Activated CD4-positive, alpha-beta memory T cell treated with anti-CD3 and anti-CD28 coated beads, Interleukin-2, amount 10 ng/mL, durations not matched to agents 7 days and 5 days (primary cell): ENCODE measurements at regions not wholly inside any gene's neighbourhood (a gene's known extent, or its start where the extent isn't known, plus 50 kb on each side); places are given as distances from the start of the nearest gene placed in this dataset.

Experiments used
- CTCF ChIA-PET: fragments of 350-600 bp; sonication (Branson Sonifier 250); formaldehyde crosslinking; loops from one replicate; lab custom pipeline; 2021; ENCODE audit warnings: antibody characterized with exemption, inconsistent platforms; lab: Charles Lee
- POLR2A ChIA-PET: fragments of 350-600 bp; sonication (Branson Sonifier 250); formaldehyde crosslinking; loops from one replicate; lab custom pipeline; 2021; ENCODE audit warnings: antibody characterized with exemption; lab: Charles Lee
- DNase-seq: peaks from one replicate; pipeline ENCODE4 v3.0.0-alpha.2; 2020
- H3K27ac Mint-ChIP-seq: one replicate; pipeline ENCODE4 v1.8.0; 2021; ENCODE audit warnings: mild to moderate bottlenecking, mixed read lengths
- H3K27me3 Mint-ChIP-seq: one replicate; pipeline ENCODE4 v1.8.0; 2021; ENCODE audit warnings: mixed read lengths
- H3K36me3 Mint-ChIP-seq: one replicate; pipeline ENCODE4 v1.8.0; 2021; ENCODE audit warnings: low read depth, mixed read lengths
- H3K4me1 Mint-ChIP-seq: one replicate; pipeline ENCODE4 v1.8.0; 2021; ENCODE audit warnings: mixed read lengths
- H3K4me3 Mint-ChIP-seq: one replicate; pipeline ENCODE4 v1.8.0; 2021; ENCODE audit warnings: mild to moderate bottlenecking, mixed read lengths
- H3K9me3 Mint-ChIP-seq: one replicate; pipeline ENCODE4 v1.8.0; 2021; ENCODE audit warnings: mixed read lengths

- no peaks in the 10 kb centered on the region for H3K36me3 Mint-ChIP-seq
- no peak overlapping the region for H3K4me3 Mint-ChIP-seq
- ChIA-PET POLR2A (no interaction called here), CTCF (no interaction called here)
- DNase-seq: no peak
- no peaks in the 10 kb centered on the region for H3K4me1 Mint-ChIP-seq
- no peak overlapping the region for H3K27ac Mint-ChIP-seq
- no peaks in the 10 kb centered on the region for H3K9me3 Mint-ChIP-seq
- H3K27me3 Mint-ChIP-seq: no peaks in the 10 kb centered on the region
These were observed 475.0 kb downstream of the TUSC7 start for GRCh38 chr3:117184574-117184973.

- H3K27me3 Mint-ChIP-seq: no peaks in the 10 kb centered on the region
- CTCF ChIA-PET: no interaction called here
- H3K27ac Mint-ChIP-seq: no peak overlapping the region
- H3K9me3 Mint-ChIP-seq: no peaks in the 10 kb centered on the region
- H3K36me3 Mint-ChIP-seq: no peaks in the 10 kb centered on the region
- POLR2A ChIA-PET: no interaction called here
- DNase-seq: no peak
- no peak overlapping the region for H3K4me3 Mint-ChIP-seq
- no peaks in the 10 kb centered on the region for H3K4me1 Mint-ChIP-seq
These were observed 481.7 kb downstream of the TUSC7 start for GRCh38 chr3:117191245-117191644.

DNA sequence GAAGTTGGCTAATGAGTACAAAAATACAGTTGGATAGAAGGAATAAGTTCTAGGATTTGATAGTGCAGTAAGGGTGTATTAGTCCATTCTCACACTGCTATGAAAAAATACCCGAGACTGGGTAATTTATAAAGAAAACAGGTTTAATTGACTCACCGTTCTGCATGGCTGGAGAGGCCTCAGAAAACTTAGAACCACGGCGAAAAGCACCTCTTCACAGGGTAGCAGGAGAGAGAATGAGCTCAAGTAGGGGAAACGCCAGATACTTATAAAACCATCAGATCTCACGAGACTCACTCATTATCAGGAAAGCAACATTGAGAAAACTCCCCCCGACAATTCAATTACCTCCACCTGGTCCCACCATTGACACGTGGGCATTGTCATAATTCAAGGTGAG, 483.3 kb downstream of the TUSC7 start:
- no peaks in the 10 kb centered on the region for H3K9me3 Mint-ChIP-seq
- no peak overlapping the region for H3K27ac Mint-ChIP-seq
- DNase-seq: no peak
- H3K4me1 Mint-ChIP-seq: no peaks in the 10 kb centered on the region
- no peaks in the 10 kb centered on the region for H3K27me3 Mint-ChIP-seq
- no peak overlapping the region for H3K4me3 Mint-ChIP-seq
- H3K36me3 Mint-ChIP-seq: no peaks in the 10 kb centered on the region
- ChIA-PET POLR2A (no interaction called here), CTCF (interaction anchor here (0.7 kb wide), 1 partner anchor 9 kb away, joined by 3 read pairs; no protein-coding TSS in a partner anchor)

GRCh38 chr3:117193390-117193789, 483.8 kb downstream of the TUSC7 start:
- H3K9me3 Mint-ChIP-seq: no peaks in the 10 kb centered on the region
- H3K27me3 Mint-ChIP-seq: no peaks in the 10 kb centered on the region
- H3K4me3 Mint-ChIP-seq: no peak overlapping the region
- no peaks in the 10 kb centered on the region for H3K4me1 Mint-ChIP-seq
- ChIA-PET CTCF (no interaction called here), POLR2A (no interaction called here)
- no peak for DNase-seq
- H3K36me3 Mint-ChIP-seq: no peaks in the 10 kb centered on the region
- H3K27ac Mint-ChIP-seq: no peak overlapping the region

DNA sequence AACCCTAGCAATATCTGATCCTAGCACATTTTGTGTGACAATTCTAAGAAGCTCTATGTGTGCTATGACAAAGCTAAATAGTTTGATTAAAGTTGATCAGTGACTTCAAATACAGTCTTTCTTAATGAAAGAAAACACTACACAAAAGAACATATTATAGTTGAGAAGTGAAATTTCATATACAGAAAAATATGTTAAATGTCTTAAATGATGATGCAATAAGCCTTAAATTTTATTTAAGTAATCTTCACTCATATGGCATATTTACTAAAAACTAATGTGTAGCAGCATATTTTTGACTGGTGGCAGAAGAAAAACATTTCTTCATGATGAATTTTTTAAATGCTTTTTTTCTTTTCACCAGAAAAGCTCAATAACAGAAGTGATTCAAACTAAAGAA, 485.5 kb downstream of the TUSC7 start:
- CTCF ChIA-PET: no interaction called here
- H3K4me3 Mint-ChIP-seq: no peak overlapping the region
- no peaks in the 10 kb centered on the region for H3K4me1 Mint-ChIP-seq
- POLR2A ChIA-PET: no interaction called here
- H3K9me3 Mint-ChIP-seq: peaks cover 4% of the 10 kb centered on the region
- DNase-seq: no peak
- no peaks in the 10 kb centered on the region for H3K27me3 Mint-ChIP-seq
- no peak overlapping the region for H3K27ac Mint-ChIP-seq
- no peaks in the 10 kb centered on the region for H3K36me3 Mint-ChIP-seq

DNA sequence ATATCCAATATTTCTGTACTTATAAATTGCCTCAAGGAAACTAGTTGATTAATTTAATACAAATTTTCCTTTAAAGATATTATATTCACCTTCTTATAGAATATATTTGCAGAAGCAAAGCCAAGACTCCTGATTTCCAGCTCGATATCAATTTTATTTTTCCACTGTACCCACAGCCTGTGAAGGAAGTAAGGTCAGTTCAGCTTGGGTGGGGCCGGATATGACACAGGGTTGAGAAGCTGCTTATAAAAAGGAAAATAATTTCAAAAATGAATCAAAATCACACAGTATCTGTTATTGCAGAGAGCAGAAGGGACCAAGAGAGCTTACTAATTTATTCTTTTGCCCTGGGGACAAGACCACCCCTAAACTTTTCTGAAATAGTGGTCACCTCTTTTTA, 491.4 kb downstream of the TUSC7 start:
- ChIA-PET POLR2A (no interaction called here), CTCF (no interaction called here)
- Mint-ChIP-seq H3K27ac (no peak overlapping the region), H3K36me3 (no peaks in the 10 kb centered on the region), H3K27me3 (no peaks in the 10 kb centered on the region), H3K4me1 (no peaks in the 10 kb centered on the region), H3K4me3 (no peak overlapping the region), H3K9me3 (peaks cover 6% of the 10 kb centered on the region)
- no peak for DNase-seq

GRCh38 chr3:117201901-117202774, 492.6 kb downstream of the TUSC7 start:
- H3K4me1 Mint-ChIP-seq: no peaks in the 10 kb centered on the region
- H3K27ac Mint-ChIP-seq: no peak overlapping the region
- ChIA-PET POLR2A (no interaction called here), CTCF (no interaction called here)
- no peak overlapping the region for H3K4me3 Mint-ChIP-seq
- no peak for DNase-seq
- H3K9me3 Mint-ChIP-seq: peaks cover 6% of the 10 kb centered on the region
- H3K36me3 Mint-ChIP-seq: no peaks in the 10 kb centered on the region
- no peaks in the 10 kb centered on the region for H3K27me3 Mint-ChIP-seq

DNA sequence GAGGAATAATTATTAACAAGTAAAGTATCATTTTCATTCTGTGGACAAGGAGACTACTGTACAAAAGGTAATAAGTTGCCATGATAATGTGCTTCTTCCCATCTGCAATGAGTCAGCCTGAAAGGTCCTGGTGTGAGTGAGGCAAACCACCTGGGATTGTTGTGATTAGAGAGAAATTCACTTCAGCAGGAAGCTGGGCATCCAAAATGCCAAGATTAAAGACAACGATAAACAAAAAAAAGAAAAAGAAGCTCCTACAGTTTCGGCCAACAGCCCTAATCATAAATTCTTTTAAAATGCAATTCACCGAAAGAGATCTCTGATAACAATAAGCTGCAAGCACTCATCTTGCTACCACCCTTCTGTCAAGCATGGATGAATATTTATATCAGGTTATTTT, 507.8 kb downstream of the TUSC7 start:
- ChIA-PET POLR2A (no interaction called here), CTCF (no interaction called here)
- H3K36me3 Mint-ChIP-seq: no peaks in the 10 kb centered on the region
- H3K27ac Mint-ChIP-seq: no peak overlapping the region
- peaks cover 2% of the 10 kb centered on the region for H3K9me3 Mint-ChIP-seq
- no peaks in the 10 kb centered on the region for H3K27me3 Mint-ChIP-seq
- DNase-seq: no peak
- H3K4me3 Mint-ChIP-seq: no peak overlapping the region
- H3K4me1 Mint-ChIP-seq: no peaks in the 10 kb centered on the region

GRCh38 chr3:117217760-117218316, 508.3 kb downstream of the TUSC7 start:
- Mint-ChIP-seq H3K27me3 (no peaks in the 10 kb centered on the region), H3K9me3 (no peaks in the 10 kb centered on the region), H3K4me3 (no peak overlapping the region), H3K4me1 (no peaks in the 10 kb centered on the region), H3K36me3 (no peaks in the 10 kb centered on the region), H3K27ac (no peak overlapping the region)
- no peak for DNase-seq
- ChIA-PET POLR2A (no interaction called here), CTCF (no interaction called here)

GRCh38 chr3:117218641-117219048, 509.1 kb downstream of the TUSC7 start:
- no peaks in the 10 kb centered on the region for H3K9me3 Mint-ChIP-seq
- no peaks in the 10 kb centered on the region for H3K36me3 Mint-ChIP-seq
- no peak overlapping the region for H3K27ac Mint-ChIP-seq
- CTCF ChIA-PET: no interaction called here
- no peaks in the 10 kb centered on the region for H3K4me1 Mint-ChIP-seq
- POLR2A ChIA-PET: no interaction called here
- no peak overlapping the region for H3K4me3 Mint-ChIP-seq
- no peak for DNase-seq
- no peaks in the 10 kb centered on the region for H3K27me3 Mint-ChIP-seq

DNA sequence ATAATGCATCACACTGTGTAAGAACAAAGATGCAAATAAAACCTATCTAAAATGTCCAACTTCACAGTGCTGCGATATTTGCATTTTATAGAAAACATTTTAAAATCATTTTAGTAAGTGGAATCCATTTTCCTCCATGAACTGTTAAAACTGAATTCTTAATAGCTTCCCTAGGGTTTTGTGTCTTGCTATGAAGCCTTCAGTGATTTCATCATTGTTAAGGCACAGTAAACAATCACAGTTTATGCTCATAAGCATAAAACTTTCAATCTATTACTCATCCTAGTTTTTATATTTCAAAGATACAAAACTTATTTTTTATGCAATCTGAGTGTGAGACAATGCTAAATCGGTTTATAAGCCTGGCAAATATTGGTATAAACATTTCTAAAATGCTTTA, 509.7 kb downstream of the TUSC7 start:
- CTCF ChIA-PET: no interaction called here
- H3K27me3 Mint-ChIP-seq: no peaks in the 10 kb centered on the region
- H3K4me1 Mint-ChIP-seq: no peaks in the 10 kb centered on the region
- H3K4me3 Mint-ChIP-seq: no peak overlapping the region
- POLR2A ChIA-PET: no interaction called here
- no peaks in the 10 kb centered on the region for H3K9me3 Mint-ChIP-seq
- H3K36me3 Mint-ChIP-seq: no peaks in the 10 kb centered on the region
- DNase-seq: no peak
- H3K27ac Mint-ChIP-seq: no peak overlapping the region

DNA sequence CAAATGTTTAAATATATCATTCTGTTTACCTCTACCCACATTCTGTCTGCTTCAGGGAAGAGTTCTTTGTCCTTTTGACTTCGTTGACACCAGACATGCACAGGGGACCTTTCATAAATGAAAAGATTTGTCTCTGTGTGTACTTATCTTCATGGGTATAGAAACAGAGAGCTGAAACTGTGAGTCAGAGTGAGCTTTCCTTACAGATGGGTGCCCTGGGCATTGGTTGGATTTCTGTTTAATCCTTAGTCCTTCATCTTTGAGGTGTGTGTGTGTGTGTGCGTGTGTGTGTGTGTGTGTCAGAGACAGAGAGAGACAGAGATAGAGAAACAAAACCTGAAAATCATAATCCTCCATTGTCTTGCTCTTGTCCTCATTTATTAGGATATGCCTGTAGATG, 517.4 kb downstream of the TUSC7 start:
- Mint-ChIP-seq H3K27me3 (no peaks in the 10 kb centered on the region), H3K9me3 (peaks cover 8% of the 10 kb centered on the region), H3K4me1 (no peaks in the 10 kb centered on the region), H3K27ac (no peak overlapping the region), H3K36me3 (no peaks in the 10 kb centered on the region), H3K4me3 (no peak overlapping the region)
- no peak for DNase-seq
- CTCF ChIA-PET: no interaction called here
- POLR2A ChIA-PET: no interaction called here

- Mint-ChIP-seq H3K36me3 (no peaks in the 10 kb centered on the region), H3K27ac (no peak overlapping the region), H3K27me3 (no peaks in the 10 kb centered on the region), H3K9me3 (peaks cover 8% of the 10 kb centered on the region), H3K4me1 (no peaks in the 10 kb centered on the region), H3K4me3 (no peak overlapping the region)
- DNase-seq: no peak
- CTCF ChIA-PET: no interaction called here
- POLR2A ChIA-PET: no interaction called here
These were observed 518.9 kb downstream of the TUSC7 start for GRCh38 chr3:117228466-117228865.

- ChIA-PET POLR2A (no interaction called here), CTCF (no interaction called here)
- Mint-ChIP-seq H3K27ac (no peak overlapping the region), H3K9me3 (peaks cover 8% of the 10 kb centered on the region), H3K4me1 (no peaks in the 10 kb centered on the region), H3K36me3 (no peaks in the 10 kb centered on the region), H3K27me3 (no peaks in the 10 kb centered on the region), H3K4me3 (no peak overlapping the region)
- no peak for DNase-seq
These were observed 521.3 kb downstream of the TUSC7 start for GRCh38 chr3:117230924-117231323.
